ENCODE measurements at regions not wholly inside any gene's neighbourhood (a gene's known extent, or its start where the extent isn't known, plus 50 kb on each side); places are given as distances from the start of the nearest gene placed in this dataset.

DNA sequence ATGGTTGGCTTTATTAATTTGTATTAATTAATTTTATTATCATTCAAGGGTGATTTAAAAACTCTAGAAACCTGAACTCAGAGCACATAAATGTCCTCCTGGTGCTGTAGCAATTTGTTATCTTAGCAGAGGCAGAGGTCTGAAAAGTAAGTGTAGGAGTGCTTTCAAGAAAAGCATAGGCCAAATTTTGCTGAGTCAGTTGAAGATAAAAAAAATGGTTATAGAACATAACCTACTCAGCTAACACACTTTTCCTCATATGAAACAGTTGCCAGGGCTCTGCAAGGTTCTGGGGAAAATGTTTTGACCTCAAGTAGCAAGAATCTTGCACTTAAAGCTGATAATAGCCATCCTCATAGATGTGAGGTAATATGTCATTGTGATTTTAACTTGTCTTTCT is 53.5 kb upstream of the CHODL start:
- DNase-seq: no peak

DNA sequence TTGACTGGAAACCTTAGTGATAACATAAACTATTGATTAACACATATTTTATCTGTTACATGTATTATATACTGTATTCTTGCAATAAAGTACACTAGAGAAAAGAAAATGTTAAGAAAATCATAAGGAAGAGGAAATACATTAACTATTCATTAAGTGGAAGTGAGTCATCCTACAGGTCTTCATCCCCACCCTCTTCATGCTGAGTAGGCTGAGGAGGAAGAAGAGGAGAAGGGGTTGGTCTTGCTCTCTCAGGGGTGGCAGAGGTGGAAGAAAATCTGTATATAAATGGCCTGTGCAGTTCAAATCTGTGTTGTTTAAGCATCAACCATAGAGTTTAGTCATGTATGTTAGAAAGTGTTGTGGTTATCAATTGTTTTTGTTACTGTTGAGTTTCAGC is 66.1 kb upstream of the CHODL start:
- DNase-seq: no peak

DNA sequence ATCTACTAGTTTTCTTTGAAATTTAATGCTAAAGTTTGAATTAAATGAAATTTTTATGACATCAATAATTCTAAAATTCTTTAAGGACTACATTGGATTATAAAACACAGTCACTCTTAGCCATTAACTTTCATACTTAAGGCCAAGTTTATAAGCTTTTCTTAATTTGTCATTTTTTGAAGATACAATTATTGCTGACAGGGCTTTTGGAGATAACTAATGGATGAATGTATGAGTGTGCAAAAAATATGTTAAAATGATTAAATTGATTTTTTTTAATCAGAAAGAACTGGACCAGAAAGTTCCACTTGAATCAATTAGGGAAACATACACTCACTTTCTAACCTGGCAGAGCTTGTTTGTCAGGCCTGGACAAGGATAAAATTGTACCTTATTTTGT is 70.3 kb upstream of the CHODL start:
- DNase-seq: no peak

DNA sequence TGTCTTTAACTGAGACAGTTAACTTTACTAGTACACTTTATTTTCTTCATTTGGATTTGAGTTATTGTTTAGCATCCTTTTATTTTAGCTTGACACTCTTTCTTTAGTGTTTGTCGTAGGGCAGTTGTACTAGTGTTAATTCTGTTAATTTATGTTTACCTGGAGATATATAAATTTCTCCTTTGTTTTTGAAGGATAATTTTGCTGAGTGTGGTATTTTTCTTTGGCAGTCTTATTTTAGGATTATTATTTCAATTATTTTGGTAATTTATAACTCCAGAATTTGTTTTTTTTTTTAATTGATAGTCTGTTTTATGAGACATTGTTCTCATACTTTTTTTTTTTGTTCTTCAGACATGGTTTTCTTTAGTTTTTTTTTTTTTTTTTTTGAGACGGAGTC is 73.8 kb upstream of the CHODL start:
- DNase-seq: no peak

DNA sequence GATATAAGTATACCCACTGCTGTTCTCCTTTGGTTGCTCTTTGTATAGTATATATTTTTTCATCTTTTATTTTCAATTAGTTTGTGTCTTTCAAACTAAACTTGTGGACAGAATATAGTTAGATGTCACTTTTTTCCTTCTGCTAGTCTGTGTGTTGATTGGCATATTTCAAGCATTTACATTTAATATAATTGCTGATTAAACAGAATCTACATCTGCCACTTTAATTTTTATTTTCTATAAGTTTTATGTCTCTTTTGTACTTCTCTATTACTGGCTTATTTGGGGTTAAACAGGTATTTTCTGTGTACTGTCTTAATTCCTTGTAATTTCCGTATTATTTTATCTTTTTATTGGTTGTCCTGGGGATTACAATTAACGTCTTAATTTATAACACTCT is 74.4 kb upstream of the CHODL start:
- DNase-seq: no peak

DNA sequence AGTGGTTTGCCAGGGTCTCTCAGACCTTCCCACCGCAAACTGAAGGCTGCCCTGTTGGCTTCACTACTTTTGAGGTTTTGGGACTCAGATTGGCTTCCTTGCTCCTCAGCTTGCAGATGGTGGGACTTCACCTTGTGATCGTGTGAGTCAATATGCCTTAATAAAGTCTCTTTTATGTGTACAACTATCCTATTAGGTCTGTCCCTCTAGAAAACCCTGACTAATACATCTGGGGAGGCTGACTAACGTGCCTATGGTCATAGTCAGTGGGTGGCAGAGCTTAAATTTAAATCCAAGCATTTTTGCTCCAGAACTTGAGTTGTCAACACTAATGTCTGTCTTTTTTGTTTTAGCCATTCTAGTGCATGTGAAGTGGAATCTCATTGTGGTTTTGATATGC is 76.5 kb upstream of the CHODL start:
- DNase-seq: no peak

DNA sequence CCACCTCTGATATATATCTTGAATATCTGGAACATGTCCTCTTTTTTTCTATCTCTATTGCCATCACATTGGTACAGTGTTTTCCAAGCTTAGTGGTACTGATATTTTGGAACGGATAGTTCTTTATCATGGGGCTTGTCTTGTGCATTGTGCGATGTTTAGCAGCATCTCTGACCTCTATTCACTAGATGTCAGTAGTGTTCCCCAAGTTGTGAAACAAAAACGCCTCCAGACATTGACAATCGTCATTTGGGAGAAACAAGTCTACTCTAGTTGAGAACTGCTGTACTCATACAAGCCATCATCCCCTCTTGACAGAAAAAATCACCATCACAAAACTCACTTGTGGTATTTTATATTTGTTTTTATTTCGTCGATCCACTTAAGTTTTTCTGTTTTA is 79.7 kb upstream of the CHODL start:
- DNase-seq: no peak

DNA sequence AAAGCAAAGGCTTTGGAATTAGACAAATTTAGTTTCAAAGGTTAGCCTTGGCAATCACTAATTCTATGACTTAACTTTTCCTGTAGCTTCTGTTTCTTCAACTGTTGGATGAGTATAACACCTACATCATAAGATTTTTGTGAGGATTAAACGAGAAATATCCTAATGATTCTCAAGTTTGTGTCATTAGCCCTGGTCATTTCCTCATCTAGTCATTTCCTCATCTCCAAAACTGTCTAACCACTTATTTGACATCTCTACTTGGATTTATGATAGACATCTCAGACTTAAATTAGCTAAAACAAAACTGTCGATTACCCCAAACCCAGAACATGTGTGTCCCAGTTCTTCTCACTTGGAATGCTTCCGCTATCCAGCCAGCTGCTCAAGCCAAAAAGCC is 80.2 kb upstream of the CHODL start:
- DNase-seq: no peak

DNA sequence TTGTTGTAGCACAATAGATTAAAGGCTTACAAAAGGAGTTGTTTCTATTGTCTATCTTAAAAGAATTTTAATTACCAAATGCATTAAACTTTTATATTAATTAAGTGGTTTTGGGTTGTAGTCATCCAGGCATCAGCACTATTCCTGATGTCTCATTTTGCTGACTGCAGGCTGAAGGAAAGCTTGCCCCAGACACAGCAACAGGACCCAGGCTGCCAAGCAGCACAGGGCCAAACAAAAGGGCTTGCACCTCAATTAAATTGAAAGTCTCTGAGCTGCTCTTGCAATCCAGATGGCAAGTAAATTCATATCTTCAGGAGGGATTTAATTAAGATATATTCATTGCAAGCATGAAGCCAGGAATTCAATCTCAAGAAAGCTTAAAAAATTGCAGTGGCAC is 80.7 kb upstream of the CHODL start:
- no peak for DNase-seq

DNA sequence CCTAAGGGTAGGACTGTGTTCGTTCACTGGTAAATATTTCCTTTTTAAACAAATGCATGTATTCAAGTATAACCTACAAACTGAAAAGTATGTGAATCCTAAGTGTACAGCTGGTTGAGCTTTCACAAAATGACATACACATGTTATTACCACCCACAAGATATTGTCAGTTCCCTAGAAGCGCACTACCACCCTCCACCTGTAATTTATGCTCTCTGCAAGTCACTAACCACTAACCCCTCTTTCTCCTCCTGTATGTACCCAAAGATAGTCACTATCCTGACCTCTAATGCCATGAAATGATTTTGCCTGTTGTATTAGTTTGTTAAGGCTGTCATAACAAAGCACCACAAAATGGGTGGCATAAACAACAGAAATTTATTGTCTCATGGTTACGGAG is 82.8 kb upstream of the CHODL start:
- DNase-seq: no peak

DNA sequence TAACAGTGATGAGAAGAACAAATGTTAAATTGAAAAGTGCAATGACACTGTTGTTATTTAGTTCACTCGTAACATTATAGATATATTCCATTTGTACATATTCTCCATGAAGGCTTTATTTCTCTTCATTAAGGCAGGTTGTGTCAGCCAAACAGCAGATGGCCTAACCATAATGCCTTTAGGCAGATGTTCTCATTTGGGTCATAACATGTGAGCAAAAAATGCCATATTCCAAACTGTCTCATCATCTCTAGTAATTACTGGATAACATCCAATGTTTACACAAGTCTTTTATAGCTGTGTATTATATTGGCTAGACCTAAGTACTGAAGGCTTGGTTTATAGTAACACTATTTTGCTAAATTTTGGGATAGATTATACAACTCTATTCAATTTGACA is 87.2 kb upstream of the CHODL start:
- DNase-seq: no peak

DNA sequence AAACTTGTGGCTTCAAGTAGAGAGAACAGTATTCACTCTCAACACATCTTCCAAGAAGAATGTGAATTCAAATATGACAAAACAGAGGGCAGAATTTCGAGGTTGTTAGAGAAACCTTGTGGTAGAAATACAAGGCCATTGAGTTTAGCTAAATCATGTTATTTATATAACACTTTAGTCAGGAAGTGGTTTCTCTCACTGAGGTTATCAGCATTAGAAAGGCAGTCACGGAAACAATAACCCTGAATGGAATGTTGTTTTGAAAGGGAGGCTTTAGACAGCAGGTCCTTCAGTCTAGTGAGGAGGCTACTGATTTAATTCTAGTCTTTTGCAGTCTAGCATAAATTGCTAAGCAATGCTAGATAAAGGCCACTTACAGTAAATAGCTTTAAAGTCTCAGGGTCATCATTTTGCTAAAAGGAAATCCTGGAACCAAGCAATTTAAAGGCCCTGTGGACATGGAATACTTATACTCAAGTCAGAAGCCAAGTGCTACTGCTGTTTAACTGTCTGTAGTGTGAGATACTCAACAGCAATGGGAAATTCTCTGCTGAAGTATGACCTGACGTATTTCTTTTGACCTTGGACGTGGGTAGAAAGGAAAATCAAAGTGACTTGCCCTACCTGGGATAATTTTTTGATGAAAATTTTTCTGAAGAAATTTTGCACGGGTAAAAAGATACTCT is 89.0 kb upstream of the CHODL start:
- DNase-seq: no peak

DNA sequence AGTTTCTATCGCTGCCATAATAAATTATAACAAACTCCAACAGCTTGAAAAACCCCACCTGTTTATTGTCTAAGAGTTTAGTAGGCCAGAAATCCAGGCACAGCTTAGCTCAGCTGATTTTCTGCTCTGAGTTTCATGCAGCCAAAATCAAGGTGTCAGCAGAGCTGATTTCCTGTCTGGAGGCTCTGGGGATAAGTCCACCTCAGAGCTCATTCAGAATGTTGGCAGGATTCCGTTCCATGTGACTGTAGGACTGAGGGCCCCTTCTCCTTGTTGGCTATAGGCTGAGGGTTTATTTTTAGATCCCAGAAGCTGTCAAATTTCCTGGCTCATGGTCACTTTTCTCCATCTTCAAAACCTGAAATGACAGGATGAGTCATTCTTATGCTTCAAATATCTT is 91.6 kb upstream of the CHODL start:
- DNase-seq: no peak

DNA sequence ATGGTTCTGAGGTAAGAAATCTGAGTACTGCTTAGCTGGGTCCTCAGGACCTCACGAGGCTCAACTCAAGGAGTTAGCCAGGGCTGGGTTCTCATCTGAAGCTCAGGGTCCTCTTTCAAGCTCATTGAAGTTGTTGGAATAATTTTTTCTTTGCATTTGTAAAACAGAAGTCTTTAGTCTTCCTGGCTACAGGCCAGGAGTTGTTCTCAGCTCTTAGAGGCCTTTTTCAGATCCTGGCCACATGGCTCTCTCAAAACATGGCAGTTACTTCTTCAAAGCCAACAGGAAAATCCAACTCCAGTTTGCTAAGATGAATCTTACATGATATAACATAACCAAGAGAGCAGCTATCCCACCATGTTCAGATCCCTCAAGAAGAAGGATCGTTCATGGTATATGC is 92.3 kb upstream of the CHODL start:
- DNase-seq: no peak

DNA sequence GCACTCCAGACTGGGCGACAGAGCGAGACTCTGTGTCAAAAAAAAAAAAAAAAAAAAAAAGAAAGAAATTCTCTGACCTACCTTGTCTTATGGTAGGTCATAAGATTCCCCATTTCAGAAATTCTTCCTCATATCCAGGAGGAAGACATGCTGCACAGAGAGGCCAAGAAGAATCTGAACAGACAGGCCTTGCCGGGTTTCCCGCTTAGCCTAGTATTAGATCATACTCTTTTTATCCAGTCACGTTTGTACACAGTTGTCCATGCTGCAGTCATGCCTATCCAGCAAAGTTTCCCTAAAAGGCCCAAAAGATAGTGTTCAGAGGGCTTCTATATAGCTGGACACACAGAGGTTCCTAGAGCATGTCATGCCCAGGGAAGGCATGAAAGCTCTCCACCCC is 93.6 kb upstream of the CHODL start:
- no peak for DNase-seq

DNA sequence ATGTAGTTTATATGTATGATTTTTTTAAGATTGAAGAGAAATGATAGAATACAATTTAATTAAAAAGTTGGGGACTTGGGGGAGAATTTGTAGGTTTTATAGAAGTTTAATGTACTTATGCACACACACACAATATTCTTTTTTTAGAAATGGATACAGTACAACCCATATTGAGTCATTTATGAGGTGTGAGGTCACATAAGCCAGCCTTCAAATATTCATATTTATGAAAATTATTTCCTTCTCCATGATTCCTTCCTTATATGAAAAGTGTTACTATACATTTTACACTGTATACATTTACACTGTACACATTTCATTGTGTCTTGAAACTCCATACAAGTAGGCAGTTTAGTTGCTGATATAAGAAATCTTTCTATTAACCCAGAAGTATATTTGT is 96.2 kb upstream of the CHODL start:
- no peak for DNase-seq

DNA sequence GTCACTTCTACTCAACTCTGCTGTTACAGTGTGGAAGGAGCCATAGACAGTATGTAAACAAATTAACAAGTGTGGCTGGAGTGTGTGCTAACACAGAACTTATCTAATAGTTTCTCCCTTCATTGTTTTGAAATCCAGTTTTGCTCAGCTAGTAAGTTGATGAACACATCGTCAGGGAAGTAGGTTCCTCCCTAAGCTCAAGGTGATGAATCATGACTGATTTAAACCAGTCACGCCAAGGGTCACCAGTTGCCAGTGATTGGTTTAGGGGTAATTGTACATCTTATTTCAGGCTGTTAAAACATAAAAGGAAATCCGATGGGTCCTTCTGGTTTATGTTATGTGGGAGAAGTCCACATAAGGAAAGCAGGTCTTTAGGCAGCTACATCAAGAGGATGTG is 97.0 kb upstream of the CHODL start:
- DNase-seq: no peak

DNA sequence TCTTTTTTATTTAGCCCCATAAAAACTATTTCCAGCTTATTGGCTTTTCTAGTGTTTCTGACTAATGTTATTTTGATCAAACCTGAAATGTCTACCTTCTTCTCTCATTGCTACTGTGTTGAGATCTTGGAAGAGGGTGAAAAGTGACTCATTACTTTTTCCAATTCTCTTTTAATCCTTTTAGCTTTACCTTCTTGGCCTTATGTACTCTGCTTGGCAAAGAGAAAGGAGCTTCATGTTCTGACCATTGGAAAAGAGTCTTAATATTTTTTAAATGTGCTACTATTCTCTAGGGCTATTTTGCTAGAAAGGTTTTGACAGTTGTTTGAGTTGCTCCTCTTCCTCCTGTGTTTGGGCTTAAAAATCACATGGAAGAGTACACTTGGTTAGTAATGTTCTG is 97.8 kb upstream of the CHODL start:
- no peak for DNase-seq

DNA sequence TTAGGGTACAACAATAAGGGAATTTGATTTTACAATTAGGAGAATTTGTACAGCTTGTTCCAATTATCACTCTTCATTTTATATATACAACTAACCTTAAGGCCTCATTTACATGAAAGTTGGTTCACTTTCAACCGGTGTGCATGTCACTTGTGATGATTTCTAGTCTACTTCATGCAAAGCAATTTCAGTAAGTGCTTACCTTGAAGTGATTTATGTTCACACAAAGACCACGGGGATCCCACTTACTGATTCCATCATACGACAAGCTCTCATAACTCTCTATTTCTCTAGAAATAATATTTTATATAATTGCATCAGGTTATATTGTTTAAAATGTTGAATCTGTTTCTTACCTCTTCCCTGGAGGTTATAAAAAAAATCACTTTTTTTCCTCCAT is 100.3 kb upstream of the CHODL start:
- DNase-seq: no peak

DNA sequence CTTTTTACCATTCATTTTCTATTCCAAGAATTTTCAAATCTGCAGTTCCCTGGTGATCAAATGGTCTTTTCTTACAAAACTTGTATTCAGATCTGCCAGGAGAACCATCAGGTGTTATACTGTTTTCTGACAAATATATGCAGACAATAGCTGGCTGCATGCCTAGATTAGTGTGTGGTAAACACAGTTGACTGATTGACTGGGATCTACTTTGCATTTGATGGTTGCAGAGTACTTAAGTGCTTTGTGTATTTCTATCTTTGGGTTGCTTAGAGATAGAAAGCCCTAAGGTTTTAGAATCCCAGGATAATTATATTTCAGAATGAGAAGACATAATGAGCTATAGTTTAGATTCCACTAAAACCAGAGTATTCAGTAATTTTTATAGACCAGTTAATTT is 102.0 kb upstream of the CHODL start:
- no peak for DNase-seq

DNA sequence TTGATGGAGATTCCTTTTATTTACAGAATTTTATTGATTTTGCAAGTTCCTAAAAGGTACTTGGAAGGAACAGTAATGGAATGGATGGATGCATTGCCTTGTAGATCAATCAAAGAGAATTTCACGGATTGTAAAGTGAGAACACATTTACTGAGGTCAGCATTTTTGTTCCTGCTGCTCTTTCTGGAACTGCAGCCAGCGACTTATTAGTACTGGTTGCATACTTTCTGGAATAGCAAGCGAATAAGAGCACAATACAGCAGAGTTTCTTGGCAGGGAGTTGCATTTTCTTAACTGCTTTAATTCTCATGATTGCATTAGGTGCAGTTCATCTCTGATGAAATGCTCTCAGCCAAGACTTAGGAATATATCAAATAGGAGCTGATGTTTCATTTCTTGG is 106.1 kb upstream of the CHODL start:
- no peak for DNase-seq

DNA sequence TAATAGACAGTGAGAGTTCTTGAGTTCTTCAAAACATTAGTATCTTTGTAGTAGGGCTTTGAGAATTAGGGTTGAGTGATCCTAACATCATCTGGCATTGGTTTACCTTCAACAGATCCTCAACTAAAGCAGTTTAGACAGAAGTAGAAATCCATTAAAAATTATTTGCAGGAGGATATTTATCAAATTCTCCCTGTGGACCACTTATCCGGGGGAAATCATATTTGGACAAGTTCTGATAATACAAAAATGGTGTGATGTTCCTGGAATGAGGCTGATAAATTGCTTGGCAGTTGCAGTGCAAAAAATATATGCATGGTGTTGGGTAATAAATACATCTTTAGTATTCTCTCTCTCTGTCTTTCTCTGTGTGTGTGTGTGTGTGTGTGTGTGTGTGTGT is 115.1 kb upstream of the CHODL start:
- no peak for DNase-seq

DNA sequence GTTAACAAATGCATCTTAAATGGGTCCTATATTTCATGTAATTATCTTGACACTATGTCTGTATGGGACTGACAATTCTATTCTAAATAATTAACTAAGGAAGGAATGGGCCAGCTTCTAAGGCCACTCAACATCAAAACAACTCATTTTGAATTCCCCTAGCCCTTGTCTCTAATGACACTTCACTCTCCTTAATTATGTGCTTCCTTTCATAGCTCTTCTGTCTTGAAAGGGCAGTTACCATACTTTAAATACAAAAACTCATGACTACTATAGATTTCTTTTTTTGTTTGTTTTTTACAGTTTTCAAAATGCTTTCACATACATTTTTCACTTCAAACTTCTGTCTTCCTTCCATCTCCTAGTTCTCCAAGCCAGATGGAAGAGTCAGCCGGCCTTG is 126.1 kb upstream of the CHODL start:
- DNase-seq: no peak

DNA sequence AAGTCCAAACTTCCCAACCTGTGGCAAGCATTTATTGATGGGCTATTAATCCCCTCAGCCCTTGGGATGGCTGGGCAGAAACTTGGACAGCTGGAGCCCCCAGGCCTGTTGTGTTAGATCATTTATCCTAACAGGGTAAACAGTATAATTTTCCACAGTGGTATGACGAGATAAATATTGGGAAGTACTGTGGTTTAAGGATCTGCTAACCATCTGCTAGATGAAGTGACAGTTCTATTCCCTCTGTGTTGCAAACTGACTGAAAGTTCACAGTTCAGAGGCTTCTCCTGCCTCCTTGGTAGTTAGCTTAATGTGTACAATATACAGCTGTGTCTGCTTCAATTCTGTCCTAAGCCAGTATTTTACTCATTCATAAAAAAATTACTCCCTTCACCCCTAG is 127.5 kb upstream of the CHODL start:
- no peak for DNase-seq

DNA sequence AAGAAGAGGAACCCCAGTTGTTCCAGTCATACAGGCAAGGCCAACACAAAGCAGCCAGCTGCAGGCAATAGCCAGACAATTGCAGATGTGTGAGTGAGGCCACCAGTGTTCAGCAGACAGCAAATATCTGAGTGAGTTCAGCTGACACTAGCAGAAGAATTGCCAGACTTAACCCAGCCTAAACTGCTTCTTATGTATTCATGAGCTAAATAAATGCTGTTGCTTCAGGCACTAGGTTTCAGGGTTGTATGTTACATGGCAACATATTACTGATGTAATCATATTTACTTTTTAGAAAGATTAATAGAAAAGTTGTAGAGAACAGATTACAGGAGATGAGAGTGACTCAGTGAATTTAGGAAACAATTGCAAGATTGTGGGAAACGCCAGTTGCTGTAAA is 129.8 kb upstream of the CHODL start:
- DNase-seq: no peak

DNA sequence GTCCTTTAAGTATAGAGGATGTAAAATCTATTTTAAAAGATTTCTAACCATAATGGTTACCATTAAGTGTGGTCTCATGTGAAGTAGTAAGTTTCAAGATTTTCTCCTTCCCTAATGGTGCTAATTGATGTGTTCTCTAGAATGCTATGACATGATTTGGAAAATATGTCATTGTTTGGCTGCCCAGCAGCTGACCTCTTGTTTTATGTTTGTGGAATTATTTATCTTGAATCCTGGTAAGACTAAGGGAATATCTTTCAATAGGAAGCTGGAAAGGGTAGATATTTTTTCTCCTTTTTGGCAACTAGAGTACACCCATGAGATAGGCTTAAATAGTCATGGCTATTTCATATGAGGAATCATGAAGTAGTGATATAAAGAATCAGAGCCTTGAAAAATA is 139.8 kb upstream of the CHODL start:
- DNase-seq: no peak
